Fibroblast of lung (primary cell): ENCODE measurements at regions not wholly inside any gene's neighbourhood (a gene's known extent, or its start where the extent isn't known, plus 50 kb on each side); places are given as distances from the start of the nearest gene placed in this dataset.

Source experiments
- DNase-seq, 2 donors: peaks; one replicate each; pipeline versions ENCODE4 v3.0.0 to v3.0.0-alpha.2; 2010; ENCODE audit warnings: low read depth in 2 of 2
- H2AFZ ChIP-seq: 2 replicates; pipeline ENCODE4 v1.5.1; 2012; ENCODE audit warnings: low read length, control low read depth, inconsistent platforms
- H3K27ac ChIP-seq: 2 replicates; pipeline ENCODE4 v1.5.1; 2011; ENCODE audit warnings: low read length, control low read depth; ENCODE audit not compliant: insufficient read depth
- H3K27me3 ChIP-seq: 2 replicates; pipeline ENCODE4 v1.5.1; 2011; ENCODE audit warnings: mild to moderate bottlenecking, low read length; ENCODE audit not compliant: control insufficient read depth, insufficient read depth
- H3K36me3 ChIP-seq: 2 replicates; pipeline ENCODE4 v1.5.1; 2011; ENCODE audit warnings: low read length; ENCODE audit not compliant: control insufficient read depth, insufficient read depth
- H3K4me1 ChIP-seq: 2 replicates; pipeline ENCODE4 v1.5.1; 2011; ENCODE audit warnings: low read length; ENCODE audit not compliant: control insufficient read depth, insufficient read depth; ENCODE audit errors: extremely low read depth
- H3K4me2 ChIP-seq: 2 replicates; pipeline ENCODE4 v1.5.1; 2011; ENCODE audit warnings: low read length, control low read depth; ENCODE audit not compliant: insufficient read depth; ENCODE audit errors: extremely low read depth
- H3K4me3 ChIP-seq, 4 experiments: fragments of 200-600 bp in 1 of 4; sonication (generic) in 1 of 4; replicated peaks in 1 of 4; 2 replicates each; pipeline ENCODE4 v1.5.1; 2011 to 2016; ENCODE audit warnings: low read length in 4 of 4, low read depth in 3 of 4, mild to moderate bottlenecking in 3 of 4, control low read depth in 2 of 4, inconsistent platforms in 1 of 4, mixed read lengths in 1 of 4; ENCODE audit not compliant: insufficient read depth in 1 of 4; ENCODE audit errors: control extremely low read depth in 1 of 4
- H3K79me2 ChIP-seq: 2 replicates; pipeline ENCODE4 v1.5.1; 2012; ENCODE audit warnings: mild to moderate bottlenecking, low read length, inconsistent platforms; ENCODE audit not compliant: control insufficient read depth, insufficient read depth
- H3K9ac ChIP-seq: 2 replicates; pipeline ENCODE4 v1.5.1; 2011; ENCODE audit warnings: mild to moderate bottlenecking, low read length, control low read depth; ENCODE audit not compliant: insufficient read depth
- H3K9me3 ChIP-seq: 2 replicates; pipeline ENCODE4 v1.5.1; 2012; ENCODE audit warnings: low read depth, low read length; ENCODE audit not compliant: control insufficient read depth, insufficient read depth
- H4K20me1 ChIP-seq: 2 replicates; pipeline ENCODE4 v1.5.1; 2011; ENCODE audit warnings: low read length; ENCODE audit not compliant: control insufficient read depth, insufficient read depth; ENCODE audit errors: extremely low read depth
- CTCF ChIP-seq, 2 donors: IDR thresholded peaks in 1 of 2; conservative IDR thresholded peaks in 1 of 2; 1 replicate in 1 of 2; 2 replicates in 1 of 2; pipeline ENCODE4 v1.5.1; 2011 to 2012; ENCODE audit warnings: low read length in 2 of 2, control low read depth in 1 of 2, inconsistent platforms in 1 of 2, low read depth in 1 of 2, mild to moderate bottlenecking in 1 of 2
- EZH2 ChIP-seq: IDR thresholded peaks from 2 replicates; pipeline ENCODE4 v1.5.1; 2012; ENCODE audit warnings: low read length, control low read depth, mild to moderate bottlenecking; ENCODE audit errors: missing control alignments

- Histone ChIP-seq H3K4me3 (no peak overlapping the region), H3K36me3 (no peaks in the 10 kb centered on the region), H3K4me2 (no peak overlapping the region), H3K9me3 (no peaks in the 10 kb centered on the region), H3K27me3 (no peaks in the 10 kb centered on the region), H3K27ac (no peak overlapping the region), H3K79me2 (no peaks in the 10 kb centered on the region), H4K20me1 (no peaks in the 10 kb centered on the region), H2AFZ (no peak overlapping the region), H3K4me1 (no peaks in the 10 kb centered on the region), H3K9ac (no peak overlapping the region)
- DNase-seq, result no peak
- TF ChIP-seq CTCF (conservative IDR thresholded peaks at IDR 0.05 in 1 of 2, IDR thresholded peaks at IDR 0.05 in 1 of 2; ENCODE audit: low read depth in 1 of 2, low read length in 2 of 2) (no peak), EZH2 (no peak)
Measured at GRCh38 chr3:71849681-71850080, 64.7 kb upstream of the PROK2 start.

GRCh38 chr3:71847794-71848193 is 62.8 kb upstream of the PROK2 start:
- DNase-seq, result no peak
- H3K36me3 ChIP-seq, result no peaks in the 10 kb centered on the region
- no peak overlapping the region for H2AFZ ChIP-seq
- H3K9ac ChIP-seq, result no peak overlapping the region
- H3K9me3 ChIP-seq, result no peaks in the 10 kb centered on the region
- no peaks in the 10 kb centered on the region for H4K20me1 ChIP-seq
- H3K79me2 ChIP-seq, result no peaks in the 10 kb centered on the region
- no peak overlapping the region for H3K27ac ChIP-seq
- H3K27me3 ChIP-seq, result no peaks in the 10 kb centered on the region
- H3K4me3 ChIP-seq, result no peak overlapping the region
- no peak overlapping the region for H3K4me2 ChIP-seq
- no peaks in the 10 kb centered on the region for H3K4me1 ChIP-seq
- no peak for TF ChIP-seq EZH2
- TF ChIP-seq CTCF (conservative IDR thresholded peaks at IDR 0.05 in 1 of 2, IDR thresholded peaks at IDR 0.05 in 1 of 2; ENCODE audit: low read depth in 1 of 2, low read length in 2 of 2), result no peak

- no peaks in the 10 kb centered on the region for H3K79me2 ChIP-seq
- H4K20me1 ChIP-seq, result no peaks in the 10 kb centered on the region
- no peak overlapping the region for H3K27ac ChIP-seq
- H2AFZ ChIP-seq, result no peak overlapping the region
- no peak overlapping the region for H3K9ac ChIP-seq
- no peak for TF ChIP-seq CTCF (conservative IDR thresholded peaks at IDR 0.05 in 1 of 2, IDR thresholded peaks at IDR 0.05 in 1 of 2; ENCODE audit: low read depth in 1 of 2, low read length in 2 of 2)
- no peak for TF ChIP-seq EZH2
- H3K4me3 ChIP-seq, result no peak overlapping the region
- no peaks in the 10 kb centered on the region for H3K36me3 ChIP-seq
- no peaks in the 10 kb centered on the region for H3K27me3 ChIP-seq
- H3K4me2 ChIP-seq, result no peak overlapping the region
- DNase-seq, result no peak
- no peaks in the 10 kb centered on the region for H3K4me1 ChIP-seq
- no peaks in the 10 kb centered on the region for H3K9me3 ChIP-seq
Measured at GRCh38 chr3:71846185-71846584, 61.2 kb upstream of the PROK2 start.
